ENCODE measurements at regions not wholly inside any gene's neighbourhood (a gene's known extent, or its start where the extent isn't known, plus 50 kb on each side); places are given as distances from the start of the nearest gene placed in this dataset.
A peak's percentile ranks its signal among the peaks of the same experiment; 100 is the strongest.

- no peak for DNase-seq (ENCODE audit: low spot score)
These were observed 1035.6 kb upstream of the TMEM132C start for GRCh38 chr12:127231371-127231770.

- no peak for DNase-seq (ENCODE audit: low spot score)
These were observed 1034.0 kb upstream of the TMEM132C start for GRCh38 chr12:127233016-127233415.

- DNase-seq (ENCODE audit: low spot score) = no peak
These were observed 1031.2 kb upstream of the TMEM132C start for GRCh38 chr12:127235761-127236160.

- DNase-seq (ENCODE audit: low spot score) = no peak
These were observed 1030.5 kb upstream of the TMEM132C start for GRCh38 chr12:127236491-127236890.

- DNase-seq (ENCODE audit: low spot score) = peak; percentile 16
These were observed 1029.8 kb upstream of the TMEM132C start for GRCh38 chr12:127237151-127237550.

DNA sequence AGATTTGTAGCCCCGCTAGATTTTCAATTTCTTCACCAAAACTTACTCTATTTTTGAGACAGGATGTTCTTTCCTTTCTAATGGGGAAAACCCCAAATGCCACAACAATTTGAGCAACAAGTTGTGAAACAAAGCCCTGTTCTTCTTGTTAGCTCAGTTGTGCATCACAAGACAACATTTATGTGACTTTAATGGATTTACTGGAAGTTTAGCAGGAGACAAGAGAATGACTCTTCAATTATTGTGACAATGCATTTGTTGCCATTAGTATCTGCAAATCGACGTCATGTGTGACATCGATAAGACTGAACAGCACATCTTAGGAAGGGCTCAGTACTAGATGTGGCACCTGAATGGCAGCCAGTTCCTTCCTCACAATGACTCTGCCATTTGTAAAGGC is 1028.9 kb upstream of the TMEM132C start:
- DNase-seq (ENCODE audit: low spot score) = peak; percentile 43

DNA sequence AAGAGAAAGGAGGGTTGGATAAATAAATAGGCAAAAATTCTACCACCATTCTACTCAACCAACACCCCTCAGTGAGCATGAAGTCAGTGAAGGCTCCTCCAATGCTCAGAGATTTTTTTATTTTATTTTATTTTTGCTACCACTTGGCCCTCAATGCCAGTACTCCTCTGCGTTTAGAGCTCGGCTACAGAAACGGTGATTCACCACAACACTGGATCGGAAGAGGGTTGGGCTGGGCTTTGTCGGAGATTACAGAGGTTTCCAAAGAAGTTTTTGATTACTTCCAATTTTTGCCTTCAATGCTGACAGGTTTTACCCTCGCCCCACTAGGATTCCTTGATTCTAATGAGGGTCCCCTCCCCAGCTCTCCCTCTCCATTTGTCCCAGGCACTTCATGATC is 1027.2 kb upstream of the TMEM132C start:
- DNase-seq (ENCODE audit: low spot score) = no peak

DNA sequence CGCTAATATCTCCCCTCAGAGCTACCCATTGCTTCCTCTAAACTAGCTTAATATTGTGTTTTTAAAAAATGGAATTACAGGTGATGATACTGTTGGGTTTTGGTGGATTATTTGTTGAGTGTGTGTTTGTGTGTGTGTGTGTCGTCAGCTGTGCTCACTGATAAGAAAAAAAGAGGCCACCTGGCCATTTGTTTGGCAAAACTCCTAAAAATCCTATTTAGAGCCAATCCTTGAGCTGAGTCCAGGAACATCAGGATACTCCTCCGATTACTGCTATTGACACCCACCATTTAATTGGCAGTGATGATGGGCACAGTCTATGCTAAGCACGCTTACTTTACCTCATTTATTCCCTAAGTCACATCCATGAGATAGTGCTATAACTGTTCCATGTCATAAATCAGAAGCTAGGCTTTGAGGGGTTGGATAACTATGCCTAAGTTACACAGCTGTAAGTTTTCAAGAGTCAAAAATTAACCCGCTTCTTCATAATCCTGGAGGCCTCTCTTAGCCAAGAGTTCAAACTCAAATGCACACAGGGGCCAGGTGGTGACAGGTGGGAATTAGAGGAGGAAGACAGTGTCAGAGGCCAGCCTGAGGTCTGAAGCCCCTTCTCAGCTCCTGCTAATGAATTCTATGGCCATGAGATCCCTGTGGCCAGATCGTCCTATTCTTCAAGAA is 1026.6 kb upstream of the TMEM132C start:
- DNase-seq (ENCODE audit: low spot score) = no peak

GRCh38 chr12:127241072-127241817 is 1025.7 kb upstream of the TMEM132C start:
- DNase-seq (ENCODE audit: low spot score) = no peak

DNA sequence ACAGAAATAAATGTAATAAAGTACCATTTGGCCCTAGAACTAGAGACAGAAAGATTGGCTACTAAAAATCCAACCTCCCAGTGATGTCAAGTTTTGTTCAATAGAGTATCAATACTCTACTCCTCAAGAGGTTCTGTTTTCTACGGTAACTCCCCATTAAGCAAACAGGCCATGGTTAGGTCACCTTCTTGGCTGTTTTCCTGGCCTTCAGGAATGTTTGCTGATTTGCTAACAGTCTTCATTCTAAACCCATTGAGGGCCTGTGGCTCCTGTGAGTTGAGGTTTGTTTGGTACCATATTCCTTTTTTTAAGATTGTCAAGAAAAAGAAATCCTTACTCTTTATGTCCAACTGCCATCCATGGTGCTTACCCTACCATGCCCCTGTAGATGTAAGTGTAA is 1022.0 kb upstream of the TMEM132C start:
- no peak for DNase-seq (ENCODE audit: low spot score)

DNA sequence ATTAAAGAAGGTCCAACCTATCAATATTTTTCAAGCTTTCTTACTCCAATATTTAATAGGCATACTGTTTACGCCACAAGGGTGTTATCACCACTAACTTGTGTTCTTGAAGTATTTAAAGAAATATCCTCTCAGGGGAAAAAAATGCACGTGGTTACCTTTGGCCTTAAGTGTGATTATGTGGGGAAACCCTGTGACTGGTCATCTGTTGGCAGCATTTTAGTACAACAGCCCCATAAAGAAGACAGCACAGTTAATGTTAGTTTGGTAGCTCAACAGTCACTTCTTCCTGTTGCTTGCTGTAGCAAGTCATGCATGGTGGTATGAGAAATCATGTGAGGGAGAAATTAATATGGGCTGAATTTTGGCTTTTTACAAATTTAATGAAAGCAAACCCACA is 1021.5 kb upstream of the TMEM132C start:
- no peak for DNase-seq (ENCODE audit: low spot score)

GRCh38 chr12:127247937-127248336 is 1019.0 kb upstream of the TMEM132C start:
- no peak for DNase-seq (ENCODE audit: low spot score)

DNA sequence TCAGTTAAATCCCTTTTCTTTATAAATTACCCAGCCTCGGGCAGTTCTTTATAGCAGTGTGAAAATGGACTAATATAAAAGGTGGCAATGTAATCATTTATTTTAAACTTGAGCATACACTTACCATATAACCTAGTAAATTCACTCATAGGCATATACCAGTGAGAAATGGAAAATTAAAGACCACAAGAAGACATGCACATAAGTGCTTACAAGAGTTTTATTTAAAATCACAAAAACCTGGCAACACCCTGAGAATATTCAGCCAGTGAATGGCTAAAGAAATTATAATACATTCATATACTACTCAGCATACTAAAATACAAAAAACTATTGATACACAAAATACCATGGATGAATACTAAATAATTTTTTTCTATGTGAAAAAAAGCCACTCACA is 1017.5 kb upstream of the TMEM132C start:
- no peak for DNase-seq (ENCODE audit: low spot score)

- DNase-seq (ENCODE audit: low spot score) = no peak
These were observed 1013.1 kb upstream of the TMEM132C start for GRCh38 chr12:127253797-127254327.

GRCh38 chr12:127254420-127254955 is 1012.5 kb upstream of the TMEM132C start:
- no peak for DNase-seq (ENCODE audit: low spot score)

GRCh38 chr12:127257366-127257935 is 1009.5 kb upstream of the TMEM132C start:
- DNase-seq (ENCODE audit: low spot score) = no peak

DNA sequence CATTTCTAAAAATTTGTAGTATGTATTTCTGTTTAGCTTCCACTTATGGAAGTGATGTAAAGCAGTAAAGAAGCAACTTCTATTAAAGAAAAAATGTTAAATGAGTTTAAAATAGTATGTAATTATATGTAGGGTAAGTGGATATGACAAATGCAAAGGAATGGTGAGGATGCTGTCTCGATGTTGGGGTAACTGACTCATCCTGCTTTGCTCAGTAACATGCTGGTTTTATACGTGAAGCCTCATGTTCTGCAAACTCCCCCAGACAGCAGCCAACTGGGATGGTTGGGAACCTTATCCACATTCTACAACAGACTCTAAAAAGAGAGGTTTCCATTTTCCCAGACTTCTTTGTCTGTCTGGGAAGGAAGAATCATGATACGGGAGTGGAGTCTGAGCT is 1006.4 kb upstream of the TMEM132C start:
- DNase-seq (ENCODE audit: low spot score) = no peak

GRCh38 chr12:127260999-127261398 is 1006.0 kb upstream of the TMEM132C start:
- DNase-seq (ENCODE audit: low spot score) = no peak

GRCh38 chr12:127262615-127263014 is 1004.4 kb upstream of the TMEM132C start:
- no peak for DNase-seq (ENCODE audit: low spot score)

- DNase-seq (ENCODE audit: low spot score) = no peak
These were observed 1003.3 kb upstream of the TMEM132C start for GRCh38 chr12:127263621-127264020.

GRCh38 chr12:127267128-127267527 is 999.8 kb upstream of the TMEM132C start:
- DNase-seq (ENCODE audit: low spot score) = no peak

DNA sequence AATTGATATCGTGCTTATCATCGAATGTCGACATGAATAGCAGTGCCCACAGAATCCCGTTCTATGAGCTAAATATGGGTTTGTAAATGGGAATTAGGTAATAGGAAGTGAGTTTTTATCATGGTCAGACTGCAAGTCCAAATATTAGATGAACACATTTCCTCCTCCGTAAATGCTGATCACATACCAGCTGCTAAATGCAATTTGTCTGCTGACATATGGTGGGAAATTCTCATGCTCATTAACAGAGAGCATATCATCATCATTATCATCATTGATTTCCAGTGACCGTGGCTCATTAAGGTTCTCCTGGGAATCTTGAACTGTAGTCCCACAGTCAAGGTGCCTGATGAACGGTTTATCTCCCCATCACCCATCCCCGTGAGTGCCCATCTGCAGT is 998.8 kb upstream of the TMEM132C start:
- no peak for DNase-seq (ENCODE audit: low spot score)

Measured in pons (tissue), 1 donor.